ENCODE measurements at regions not wholly inside any gene's neighbourhood (a gene's known extent, or its start where the extent isn't known, plus 50 kb on each side); places are given as distances from the start of the nearest gene placed in this dataset.

- no peak for DNase-seq (ENCODE audit: low spot score)
Observed at GRCh38 chr16:73434621-73435020, 386.7 kb upstream of the ZFHX3 start.

- DNase-seq (ENCODE audit: low spot score), result no peak
Observed at GRCh38 chr16:73433731-73434307, 385.9 kb upstream of the ZFHX3 start.

GRCh38 chr16:73432850-73433730 lies 385.2 kb upstream of the ZFHX3 start:
- DNase-seq (ENCODE audit: low spot score), result no peak

GRCh38 chr16:73430138-73430537 lies 382.2 kb upstream of the ZFHX3 start:
- DNase-seq (ENCODE audit: low spot score), result no peak

- DNase-seq (ENCODE audit: low spot score), result no peak
Observed at GRCh38 chr16:73428121-73428520, 380.2 kb upstream of the ZFHX3 start.

- DNase-seq (ENCODE audit: low spot score), result no peak
Observed at GRCh38 chr16:73427164-73427563, 379.2 kb upstream of the ZFHX3 start.

GRCh38 chr16:73426433-73427160 lies 378.7 kb upstream of the ZFHX3 start:
- DNase-seq (ENCODE audit: low spot score), result no peak

GRCh38 chr16:73420676-73421075 lies 372.7 kb upstream of the ZFHX3 start:
- no peak for DNase-seq (ENCODE audit: low spot score)

- DNase-seq (ENCODE audit: low spot score), result peak; percentile 6
Observed at GRCh38 chr16:73420244-73420643, 372.3 kb upstream of the ZFHX3 start.

GRCh38 chr16:73418691-73419090 lies 370.8 kb upstream of the ZFHX3 start:
- DNase-seq (ENCODE audit: low spot score), result no peak

GRCh38 chr16:73418051-73418450 lies 370.1 kb upstream of the ZFHX3 start:
- DNase-seq (ENCODE audit: low spot score), result no peak

- no peak for DNase-seq (ENCODE audit: low spot score)
Observed at GRCh38 chr16:73415286-73415685, 367.4 kb upstream of the ZFHX3 start.

- no peak for DNase-seq (ENCODE audit: low spot score)
Observed at GRCh38 chr16:73414638-73415037, 366.7 kb upstream of the ZFHX3 start.

- no peak for DNase-seq (ENCODE audit: low spot score)
Observed at GRCh38 chr16:73413830-73414190, 365.9 kb upstream of the ZFHX3 start.

GRCh38 chr16:73413091-73413829 lies 365.3 kb upstream of the ZFHX3 start:
- no peak for DNase-seq (ENCODE audit: low spot score)

- DNase-seq (ENCODE audit: low spot score), result no peak
Observed at GRCh38 chr16:73412416-73412815, 364.5 kb upstream of the ZFHX3 start.

- no peak for DNase-seq (ENCODE audit: low spot score)
Observed at GRCh38 chr16:73408716-73409115, 360.8 kb upstream of the ZFHX3 start.

- DNase-seq (ENCODE audit: low spot score), result no peak
Observed at GRCh38 chr16:73408311-73408710, 360.4 kb upstream of the ZFHX3 start.

- no peak for DNase-seq (ENCODE audit: low spot score)
Observed at GRCh38 chr16:73405851-73406250, 357.9 kb upstream of the ZFHX3 start.

GRCh38 chr16:73404001-73404400 lies 356.1 kb upstream of the ZFHX3 start:
- DNase-seq (ENCODE audit: low spot score), result no peak

GRCh38 chr16:73403291-73403690 lies 355.4 kb upstream of the ZFHX3 start:
- DNase-seq (ENCODE audit: low spot score), result no peak

GRCh38 chr16:73400951-73401350 lies 353.0 kb upstream of the ZFHX3 start:
- DNase-seq (ENCODE audit: low spot score), result no peak

Data from pons (tissue), 1 donor.